GM18861 (cell line): ENCODE measurements at regions not wholly inside any gene's neighbourhood (a gene's known extent, or its start where the extent isn't known, plus 50 kb on each side); places are given as distances from the start of the nearest gene placed in this dataset.
A peak's percentile ranks its signal among the peaks of the same experiment; 100 is the strongest.

ENCODE experiments used
- ATAC-seq: cut with Tn5 transposase; IDR thresholded peaks from one replicate; pipeline ENCODE4 v1.9.1; 2021; ENCODE audit not compliant: unreplicated experiment

GRCh38 chr20:7031222-7031621 is 263.7 kb downstream of the BMP2 start:
- no peak for ATAC-seq

- ATAC-seq, result no peak
These were observed 270.5 kb downstream of the BMP2 start for GRCh38 chr20:7038029-7038428.

DNA sequence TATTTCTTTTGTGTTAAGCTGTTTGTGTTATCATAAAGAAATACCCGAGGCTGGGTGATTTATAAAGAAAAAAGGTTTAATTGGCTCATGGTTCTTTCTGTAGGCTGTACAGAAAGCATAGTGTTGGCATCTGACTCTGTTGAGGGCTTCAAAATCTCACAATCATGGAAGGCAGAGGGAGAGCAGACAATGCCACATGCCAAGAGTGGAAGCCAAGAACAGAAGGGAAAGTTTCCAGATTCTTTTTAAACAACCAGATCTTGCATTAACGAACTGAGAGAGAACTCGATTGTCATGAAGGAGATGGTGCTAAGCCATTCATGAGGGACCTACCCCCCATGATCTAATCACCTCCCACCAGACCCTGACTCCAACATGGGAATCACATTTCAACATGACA is 290.1 kb downstream of the BMP2 start:
- ATAC-seq, result no peak

GRCh38 chr20:7078804-7079203 is 311.3 kb downstream of the BMP2 start:
- no peak for ATAC-seq

- ATAC-seq, result no peak
These were observed 313.0 kb downstream of the BMP2 start for GRCh38 chr20:7080472-7080871.

GRCh38 chr20:7085467-7085866 is 318.0 kb downstream of the BMP2 start:
- no peak for ATAC-seq

GRCh38 chr20:7087803-7088202 is 320.3 kb downstream of the BMP2 start:
- no peak for ATAC-seq

- no peak for ATAC-seq
These were observed 322.5 kb downstream of the BMP2 start for GRCh38 chr20:7090001-7090400.

DNA sequence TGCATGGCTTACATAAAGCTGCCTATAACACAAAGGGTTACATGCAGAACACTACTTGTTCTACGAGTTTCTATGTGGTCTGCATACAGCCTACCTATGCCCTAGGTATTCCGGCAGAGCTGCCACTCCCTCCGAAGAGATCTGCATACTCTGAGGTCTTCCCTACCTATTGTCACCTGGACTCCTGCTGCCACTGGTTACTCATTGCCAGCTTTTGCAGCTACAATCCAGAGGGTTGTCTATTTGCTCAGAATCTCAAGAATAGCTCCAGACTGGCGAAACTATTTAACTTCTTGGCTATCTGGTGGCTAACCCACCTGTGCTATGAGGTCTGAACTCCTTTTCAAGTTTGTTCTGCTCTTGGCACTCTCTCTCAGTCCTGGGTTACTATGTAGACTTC is 323.3 kb downstream of the BMP2 start:
- ATAC-seq, result no peak

- no peak for ATAC-seq
These were observed 324.2 kb downstream of the BMP2 start for GRCh38 chr20:7091655-7092054.

DNA sequence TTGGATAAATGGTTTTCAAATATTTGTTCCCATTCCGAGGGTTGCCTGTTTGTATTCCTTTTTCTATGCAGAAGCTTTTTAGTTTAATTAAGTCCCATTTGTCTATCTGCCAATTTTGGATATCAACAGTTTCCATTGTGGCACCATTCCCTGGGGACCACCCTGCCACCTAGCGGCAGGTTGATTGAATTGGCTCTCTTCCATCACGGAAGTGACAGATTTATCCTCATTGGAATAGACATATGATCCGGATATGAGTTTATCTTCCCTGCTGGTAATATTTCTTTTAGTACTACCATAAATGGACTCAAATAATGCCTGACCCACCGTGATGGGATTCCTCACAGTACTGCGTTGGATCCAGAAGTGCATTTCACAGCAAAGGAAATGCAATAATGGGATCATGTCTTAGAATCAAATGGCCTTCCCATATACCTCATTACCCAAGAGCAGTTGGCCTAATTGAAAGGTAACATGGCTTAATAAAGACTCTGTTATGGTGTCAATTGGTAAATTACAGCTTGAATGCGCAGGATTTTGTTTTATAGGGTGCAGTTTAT is 327.0 kb downstream of the BMP2 start:
- peak; percentile 70 for ATAC-seq

- ATAC-seq, result no peak
These were observed 339.4 kb downstream of the BMP2 start for GRCh38 chr20:7106910-7107309.

DNA sequence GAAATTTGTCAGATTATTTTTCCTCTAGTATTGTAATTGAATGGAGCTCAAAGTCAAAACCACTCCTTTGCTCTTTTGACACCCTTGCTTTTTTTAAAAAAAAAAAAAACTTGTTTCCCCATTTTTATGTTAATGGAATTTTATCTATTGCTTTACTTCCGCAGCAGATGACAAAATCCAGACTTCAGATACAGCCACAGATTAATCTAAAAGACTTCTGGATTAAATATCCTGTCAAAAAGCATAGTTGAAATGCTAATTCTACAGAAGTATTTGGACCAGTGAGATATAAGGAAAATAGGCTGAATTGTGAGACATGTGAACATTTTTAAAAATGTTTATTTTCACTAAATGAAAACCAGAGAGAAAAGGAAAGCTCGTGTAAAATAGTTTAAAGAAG is 341.4 kb downstream of the BMP2 start:
- no peak for ATAC-seq

DNA sequence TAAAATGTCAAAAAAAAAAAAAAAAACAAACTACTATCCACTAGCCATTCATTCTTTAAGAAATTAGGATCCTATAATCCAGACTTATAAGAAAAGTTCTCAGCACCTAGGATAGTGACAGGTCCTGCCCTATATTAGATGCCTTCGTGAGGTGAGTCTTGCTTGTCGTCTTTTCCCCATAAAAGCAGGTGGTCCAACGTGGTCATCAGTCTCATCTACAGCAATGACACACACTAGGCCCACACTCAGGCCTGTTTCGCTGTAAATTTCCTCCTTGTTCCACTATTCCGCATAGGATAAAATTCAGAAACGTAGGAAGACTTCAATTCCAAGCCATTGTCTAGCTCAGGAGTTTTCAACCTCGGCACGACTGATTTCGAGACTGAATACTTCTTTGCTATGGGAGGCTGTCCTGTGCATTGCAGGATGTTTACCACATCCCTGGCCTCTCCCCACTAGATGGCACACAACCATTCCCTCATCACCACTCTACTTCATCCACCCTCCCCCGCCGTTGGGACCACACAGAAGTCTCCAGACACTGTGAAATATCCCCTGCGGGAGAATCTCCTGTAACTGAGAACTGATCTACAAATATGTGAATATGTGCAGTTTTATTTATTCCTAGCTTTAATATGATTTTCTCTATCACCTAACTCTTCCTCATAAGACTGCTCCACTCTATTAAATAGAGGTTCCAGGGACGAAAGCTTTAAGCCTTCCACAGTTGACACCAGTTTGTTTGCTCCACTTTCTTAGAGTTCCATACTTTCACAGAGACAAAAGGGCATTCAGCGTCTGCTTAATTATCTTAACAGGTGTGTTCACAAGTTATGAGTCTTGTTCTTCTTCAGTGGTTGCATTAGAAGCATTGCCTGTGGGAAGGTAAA is 346.3 kb downstream of the BMP2 start:
- ATAC-seq, result peak; percentile 64

GRCh38 chr20:7123457-7123856 is 356.0 kb downstream of the BMP2 start:
- ATAC-seq, result no peak

- no peak for ATAC-seq
These were observed 356.6 kb downstream of the BMP2 start for GRCh38 chr20:7124120-7124519.

- no peak for ATAC-seq
These were observed 369.4 kb downstream of the BMP2 start for GRCh38 chr20:7136886-7137285.

- ATAC-seq, result peak; percentile 88
These were observed 370.1 kb downstream of the BMP2 start for GRCh38 chr20:7137395-7138151.

GRCh38 chr20:7144464-7144863 is 377.0 kb downstream of the BMP2 start:
- ATAC-seq, result no peak

DNA sequence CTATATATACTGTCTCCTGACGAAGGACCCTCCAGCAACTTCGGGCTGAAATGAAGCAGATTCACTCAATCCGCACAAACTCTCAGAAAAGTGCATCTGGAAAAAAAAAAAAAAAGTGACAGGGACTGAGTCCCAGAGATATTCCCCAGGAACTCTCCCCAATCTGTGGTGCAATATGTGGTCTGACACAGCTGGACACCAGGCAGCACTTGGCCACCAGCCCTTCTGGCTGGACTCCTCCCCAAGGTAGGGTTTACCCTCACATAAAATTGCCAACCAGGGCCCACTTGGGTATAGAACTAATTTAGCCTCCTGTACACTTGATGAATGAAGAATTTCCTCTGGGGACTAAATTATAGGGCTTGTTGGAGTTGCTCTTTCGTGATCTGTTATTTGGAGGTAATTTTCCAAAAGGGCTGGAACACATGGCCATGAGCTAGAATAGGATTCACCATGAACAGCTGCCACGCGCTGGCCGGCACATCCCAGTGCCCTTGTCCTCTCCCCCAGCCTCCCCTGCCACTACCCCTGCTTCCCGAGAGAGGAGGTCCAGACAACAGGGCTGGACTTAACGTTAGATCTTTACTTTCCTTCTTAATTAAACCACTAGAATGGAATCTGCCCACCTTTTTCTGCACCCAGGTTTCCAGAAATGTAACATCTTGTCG is 379.2 kb downstream of the BMP2 start:
- ATAC-seq, result no peak

- no peak for ATAC-seq
These were observed 379.7 kb downstream of the BMP2 start for GRCh38 chr20:7147220-7147601.
